ENCODE measurements at regions not wholly inside any gene's neighbourhood (a gene's known extent, or its start where the extent isn't known, plus 50 kb on each side); places are given as distances from the start of the nearest gene placed in this dataset.
"Not testable (repeated sequence)": the region's sequence is repeated elsewhere in the genome, so short reads cannot be mapped to it uniquely, and the experiment has no call there.

DNA sequence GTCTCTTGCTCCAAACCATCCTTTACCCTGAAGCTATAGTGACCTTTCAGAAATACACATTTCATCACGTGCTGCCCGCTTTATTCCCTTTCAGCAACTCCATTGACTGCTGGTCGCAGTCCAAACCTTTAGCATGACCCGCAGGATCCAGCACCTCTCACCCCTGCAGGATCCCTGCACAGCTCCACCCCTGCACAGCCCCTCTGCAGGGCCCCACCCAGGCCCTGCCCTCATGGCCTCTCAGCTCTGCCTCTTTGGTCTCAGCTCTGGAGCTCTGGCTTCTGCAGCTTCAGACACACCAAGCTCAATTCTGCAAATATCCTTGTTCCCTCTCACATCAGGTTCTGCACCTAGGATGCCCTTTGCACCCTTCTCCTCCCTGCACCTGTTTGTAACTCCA is 264.9 kb upstream of the C1orf174 start:
- DNase-seq (ENCODE audit: low read depth in 3 of 3, low spot score in 2 of 3), result no peak

DNA sequence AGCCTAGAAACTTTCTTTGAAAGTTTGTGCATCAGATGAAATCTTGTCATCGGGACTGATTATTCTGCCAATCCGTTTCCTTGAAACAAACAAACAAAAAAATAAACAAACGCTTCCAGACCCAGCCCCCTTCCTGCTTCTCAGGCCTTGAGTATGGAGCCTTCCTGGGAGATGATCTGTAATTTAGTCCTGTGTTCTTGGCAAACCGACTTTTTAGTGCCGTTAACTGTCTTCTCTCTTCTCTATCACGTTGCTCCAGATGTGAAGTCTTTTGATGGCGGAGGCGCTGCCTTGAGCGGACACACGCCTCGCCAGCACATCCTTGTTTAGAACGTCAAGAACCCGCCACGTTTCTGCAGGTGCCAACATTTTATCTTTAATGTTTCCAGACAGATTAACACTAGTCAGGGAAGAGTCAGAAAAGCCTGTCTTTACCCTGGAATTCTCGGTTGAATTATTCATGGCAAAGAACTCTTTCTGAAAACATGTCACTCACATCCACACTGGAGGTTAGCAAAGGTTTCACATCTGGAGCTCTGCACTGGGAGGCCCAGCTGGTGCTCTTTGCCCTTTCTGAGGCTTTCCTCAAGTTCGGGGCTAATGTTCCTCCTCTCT is 265.7 kb upstream of the C1orf174 start:
- no peak for DNase-seq (ENCODE audit: low read depth in 3 of 3, low spot score in 2 of 3)

DNA sequence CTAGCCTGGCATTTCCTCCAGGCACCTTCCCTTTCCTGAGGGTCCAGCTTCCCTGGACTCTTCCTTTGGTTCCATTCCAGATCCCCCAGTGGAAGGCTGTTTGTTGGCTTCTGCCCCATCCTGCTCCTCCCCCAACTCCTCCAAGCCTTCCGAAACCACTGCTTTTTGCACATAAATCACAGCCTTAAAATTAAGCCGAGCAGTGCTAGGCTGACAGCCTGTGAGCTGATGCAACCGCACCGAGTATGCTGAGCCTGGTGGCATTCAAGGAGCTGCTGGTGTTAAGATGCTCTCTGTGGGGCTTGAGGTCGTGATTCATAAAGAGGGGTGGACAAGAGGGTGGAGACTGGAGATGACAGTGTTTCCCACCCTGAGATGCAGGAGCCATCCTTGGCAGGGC is 266.6 kb upstream of the C1orf174 start:
- peak in 1 of 3 donors; percentile 21 for DNase-seq (ENCODE audit: low read depth in 3 of 3, low spot score in 2 of 3)

DNA sequence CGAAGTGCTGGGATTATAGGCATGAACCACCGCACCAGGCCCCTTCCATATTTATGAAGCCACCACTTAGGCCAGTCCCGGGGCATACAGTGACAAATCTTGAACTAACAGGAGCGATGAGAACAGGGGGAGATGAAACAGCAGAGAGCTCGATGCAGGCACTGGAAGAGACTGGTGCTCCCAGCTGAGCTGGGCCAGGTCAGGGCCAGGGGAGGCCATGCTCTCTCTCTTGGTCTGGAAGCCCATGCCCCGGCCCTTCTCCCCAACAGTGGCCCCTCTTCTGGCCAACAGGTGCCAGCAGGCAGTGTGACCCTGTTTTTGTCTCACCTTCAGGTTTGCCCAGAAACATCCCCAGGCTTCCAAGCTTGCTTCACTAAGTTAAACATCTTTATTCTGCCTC is 269.9 kb upstream of the C1orf174 start:
- DNase-seq (ENCODE audit: low read depth in 3 of 3, low spot score in 2 of 3), result no peak

DNA sequence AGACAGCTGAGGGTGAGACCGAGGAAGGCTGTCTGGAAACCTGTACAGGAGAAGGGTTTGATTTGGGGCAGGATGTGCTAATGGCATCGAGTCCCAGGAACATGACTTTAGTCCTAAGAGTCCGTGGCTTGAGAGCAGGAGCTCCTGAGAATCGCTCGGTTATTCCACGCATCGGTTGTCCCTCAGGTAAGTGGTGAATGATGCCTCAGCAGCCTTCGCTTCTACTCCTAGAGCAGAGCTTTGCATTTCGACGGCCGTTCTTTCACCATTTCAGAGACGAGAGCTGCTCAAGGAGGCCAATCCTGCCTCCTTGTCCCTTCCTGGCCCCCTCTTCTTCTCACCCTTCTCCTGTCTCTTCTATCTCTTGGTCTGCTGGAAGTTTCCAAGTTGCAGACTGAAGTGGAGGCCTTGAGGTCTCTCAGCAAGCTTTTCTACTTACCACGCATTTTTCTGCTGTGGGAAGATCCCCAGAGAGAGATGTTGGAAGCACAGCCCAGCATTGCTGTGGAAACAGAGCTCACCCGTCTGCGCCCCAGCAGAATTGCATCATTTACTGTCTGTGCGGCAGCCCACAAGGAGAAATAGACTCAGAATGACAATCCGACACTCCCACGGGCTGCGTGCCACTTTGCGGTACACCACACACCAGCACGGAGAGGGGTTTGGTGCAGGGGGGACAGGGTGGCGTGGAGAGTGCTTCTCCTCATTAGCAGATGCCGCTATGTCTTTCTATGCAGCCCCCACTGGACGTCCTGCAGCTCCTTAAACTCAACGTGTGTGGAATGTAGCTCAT is 270.7 kb upstream of the C1orf174 start:
- DNase-seq (ENCODE audit: low read depth in 3 of 3, low spot score in 2 of 3), result no peak

DNA sequence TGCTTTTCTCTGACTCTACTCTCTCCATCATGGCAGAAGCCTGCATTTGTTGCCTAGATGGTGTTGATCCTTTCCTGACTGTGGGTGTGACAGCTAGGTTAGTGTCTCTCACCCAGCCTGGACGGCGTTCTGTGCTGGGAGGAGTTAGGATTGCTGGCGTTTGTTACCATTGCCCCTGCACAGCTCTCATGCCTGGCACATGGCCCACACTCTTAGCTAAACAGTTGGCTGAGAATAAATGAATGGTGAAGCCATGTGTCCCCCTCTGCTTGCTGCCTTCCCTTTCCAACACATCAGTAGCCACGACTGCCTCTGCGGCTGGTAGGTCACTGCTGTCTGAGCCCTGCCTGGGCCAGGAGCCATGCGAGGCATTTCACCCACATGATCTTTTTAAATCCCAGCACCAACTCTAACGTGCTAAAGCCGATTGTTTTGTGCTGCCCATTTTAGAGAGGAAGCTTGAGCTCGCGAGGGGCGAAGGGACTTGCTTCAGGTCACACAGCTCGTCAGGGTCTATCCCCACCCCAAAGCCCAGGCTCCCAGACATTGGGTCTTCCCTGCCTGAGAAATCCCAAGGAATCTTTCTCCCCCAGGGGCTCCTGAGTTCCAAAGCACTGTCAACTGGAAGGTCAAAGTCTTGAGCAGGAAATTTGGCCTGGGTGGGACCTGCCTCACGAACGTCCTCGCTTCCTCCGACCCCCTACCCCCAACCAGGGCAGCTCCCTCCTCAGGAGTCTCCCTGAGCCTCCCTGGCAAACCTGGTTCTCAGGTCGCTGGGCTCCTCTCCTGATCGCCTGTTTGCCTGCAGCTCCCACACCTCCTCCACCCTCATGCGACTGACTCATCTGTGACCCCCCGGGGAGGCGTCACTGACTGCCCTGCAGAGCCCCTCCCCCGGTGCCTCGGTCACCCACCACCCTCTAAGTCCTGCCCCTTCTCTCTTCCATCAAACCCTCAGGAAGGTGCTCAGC is 271.7 kb upstream of the C1orf174 start:
- DNase-seq (ENCODE audit: low read depth in 3 of 3, low spot score in 2 of 3), result no peak

DNA sequence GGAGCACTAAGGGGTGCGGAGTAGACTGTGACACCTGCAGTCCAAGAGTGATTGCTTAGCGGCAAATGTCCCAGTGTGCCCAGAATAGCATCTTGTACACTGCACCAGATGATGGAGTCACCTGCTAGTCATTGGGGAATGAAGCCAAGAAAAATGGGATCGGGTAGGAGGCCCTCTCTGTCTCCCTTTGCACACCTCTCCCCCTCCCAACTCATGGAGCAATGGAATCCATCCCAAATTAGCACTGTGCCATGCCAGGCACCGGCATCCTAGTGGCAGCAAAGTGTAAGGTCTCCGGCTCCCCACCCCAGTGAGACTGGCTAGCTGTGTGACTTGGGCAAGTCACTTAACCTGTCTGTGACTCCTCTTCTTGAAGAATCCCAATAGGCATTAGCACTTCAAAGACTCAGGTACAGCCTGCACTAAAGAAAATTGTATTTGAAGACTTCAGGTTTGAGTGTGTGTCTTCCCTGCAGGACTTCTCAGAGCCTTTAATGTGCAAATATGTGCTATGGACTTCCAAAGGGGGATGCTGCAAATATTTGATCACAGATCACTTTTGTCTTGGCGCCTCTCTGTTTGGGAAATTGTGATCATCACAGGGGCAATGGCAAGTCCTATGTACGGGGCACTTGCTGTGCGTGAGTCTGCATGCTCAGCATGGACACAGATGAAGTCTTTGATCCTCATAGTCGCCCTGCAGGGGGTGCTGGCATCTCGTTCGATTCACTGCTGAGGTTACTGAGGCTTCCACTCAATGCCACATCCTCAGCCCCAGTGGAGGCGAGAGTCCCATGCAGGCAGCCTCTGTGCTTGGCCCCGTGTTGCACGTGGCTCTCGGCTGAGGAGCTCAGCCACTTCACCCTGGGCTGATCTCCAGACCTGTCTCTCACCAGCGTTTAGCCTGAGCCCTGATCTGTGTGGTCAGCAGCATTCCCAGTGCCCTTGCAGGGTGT is 272.9 kb upstream of the C1orf174 start:
- DNase-seq (ENCODE audit: low read depth in 3 of 3, low spot score in 2 of 3), result no peak

DNA sequence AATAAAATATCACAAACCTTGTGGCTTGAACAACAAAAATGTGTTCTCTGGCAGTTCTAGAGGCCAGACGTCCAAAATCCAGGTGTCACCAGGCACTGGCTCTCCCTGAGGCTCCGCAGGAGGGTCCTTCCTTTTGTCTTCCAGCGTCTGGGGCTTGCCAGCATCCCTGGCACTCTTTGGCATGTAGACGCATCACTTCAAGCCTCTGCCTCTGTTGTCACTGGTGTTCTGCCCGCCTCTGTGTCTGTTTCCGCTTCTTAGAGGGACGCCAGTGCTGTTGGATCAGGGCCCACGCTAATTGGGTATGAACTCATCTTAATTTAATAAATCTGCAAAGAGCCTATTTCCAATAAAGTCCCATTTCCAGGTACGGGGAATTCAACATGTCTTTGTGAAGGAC is 273.7 kb upstream of the C1orf174 start:
- no peak for DNase-seq (ENCODE audit: low read depth in 3 of 3, low spot score in 2 of 3)

DNA sequence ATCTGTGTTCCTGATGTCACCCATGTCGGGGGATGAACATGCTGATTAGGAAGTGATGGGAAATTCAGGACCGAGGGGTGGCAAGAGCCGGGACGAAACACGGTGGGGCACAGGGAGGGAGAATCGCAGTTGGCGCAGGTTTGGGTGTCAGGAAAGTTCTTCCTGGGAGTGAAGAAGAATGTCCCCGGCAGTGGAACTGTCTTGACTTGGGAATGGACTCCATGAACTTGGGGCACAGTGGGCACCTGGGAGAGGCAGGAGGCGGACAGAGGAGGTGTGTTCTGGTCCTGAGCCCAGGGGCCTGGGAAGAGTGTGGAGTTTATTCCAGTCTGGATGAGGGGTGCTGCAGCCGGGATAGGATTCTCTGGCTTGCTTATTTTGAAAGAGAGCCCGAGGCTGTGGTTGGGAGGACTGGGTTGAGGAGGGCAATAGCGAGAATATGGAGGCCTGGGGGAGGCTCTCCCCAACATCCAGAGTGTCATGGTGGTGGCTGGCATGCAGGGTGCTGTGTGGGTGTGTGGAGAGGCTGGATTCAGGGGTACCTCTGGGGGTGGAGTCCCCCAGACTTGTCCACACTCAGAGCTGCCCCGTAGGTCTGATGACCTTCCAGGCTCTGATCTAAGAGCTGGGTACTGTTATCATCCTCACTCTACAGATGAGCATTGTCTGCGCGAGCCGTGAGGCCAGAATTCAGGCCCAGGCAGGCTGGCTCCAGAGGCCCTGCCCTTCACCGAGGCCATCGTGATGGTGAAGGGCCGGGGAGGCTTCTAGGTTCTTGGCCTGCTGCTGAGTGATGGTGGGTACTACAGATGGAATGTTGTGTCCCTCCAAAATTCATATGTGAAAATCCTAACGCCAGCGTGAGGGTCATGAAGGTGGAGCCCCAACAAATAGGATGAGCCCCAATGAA is 274.5 kb upstream of the C1orf174 start:
- no peak for DNase-seq (ENCODE audit: low read depth in 3 of 3, low spot score in 2 of 3)

DNA sequence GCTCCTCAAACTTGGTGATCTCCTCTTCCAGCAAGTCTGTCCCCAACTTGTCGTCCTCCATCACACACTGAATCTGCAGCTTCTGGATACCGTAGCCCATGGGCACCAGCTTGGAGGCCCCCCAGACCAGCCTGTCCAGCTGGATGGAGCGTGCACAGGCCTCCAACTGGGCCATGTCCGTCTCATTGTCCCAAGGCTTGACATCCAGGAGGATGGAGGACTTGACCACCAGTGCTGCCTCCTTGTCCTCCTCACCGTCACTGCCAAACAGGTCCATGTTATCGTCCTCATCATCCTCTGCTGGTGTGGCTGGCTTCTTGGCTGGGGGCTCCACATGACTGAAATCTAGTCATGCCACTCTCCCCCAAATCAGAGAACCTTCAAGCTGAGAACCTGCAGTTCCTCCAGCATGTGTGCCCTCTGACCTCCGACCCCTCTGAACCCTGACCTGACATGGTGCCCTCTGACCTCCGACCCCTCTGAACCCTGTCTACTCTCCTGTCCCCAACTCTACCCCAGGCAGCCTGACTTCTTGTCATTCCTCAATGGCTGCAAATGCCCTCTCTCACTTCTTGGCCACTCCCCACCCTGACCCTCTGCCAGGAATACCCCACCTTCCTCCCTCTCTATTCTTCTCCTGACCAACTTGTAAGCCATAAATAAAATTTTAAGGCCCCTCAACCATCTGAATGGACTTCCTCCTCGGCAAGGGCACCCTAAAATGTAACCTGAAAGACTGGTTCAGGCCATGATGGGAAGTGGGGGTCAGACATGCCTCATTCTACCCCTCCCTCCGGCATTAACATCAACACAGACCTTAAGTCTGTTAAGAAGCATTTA is 275.7 kb upstream of the C1orf174 start:
- DNase-seq (ENCODE audit: low read depth in 3 of 3, low spot score in 2 of 3), result no peak

DNA sequence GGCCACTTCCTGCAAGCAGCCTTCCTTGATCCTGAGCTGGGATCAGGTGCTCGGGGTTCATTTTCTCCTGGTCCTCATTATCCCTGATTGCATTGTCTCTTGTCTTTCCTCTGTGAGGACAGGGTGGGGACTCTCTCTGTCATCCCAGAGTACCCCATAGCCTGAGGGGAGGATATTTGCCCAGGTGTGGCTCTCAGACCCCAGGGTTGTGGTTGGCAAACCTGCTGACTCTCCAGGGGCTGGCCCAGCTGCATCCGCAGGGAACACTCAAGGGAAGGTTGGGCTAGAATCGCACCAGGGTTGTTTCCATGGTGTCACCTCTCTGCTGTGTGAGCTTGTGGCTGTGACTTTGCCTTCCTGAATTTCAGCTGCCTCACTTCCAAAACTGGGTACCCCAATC is 276.8 kb upstream of the C1orf174 start:
- DNase-seq (ENCODE audit: low read depth in 3 of 3, low spot score in 2 of 3), result no peak

DNA sequence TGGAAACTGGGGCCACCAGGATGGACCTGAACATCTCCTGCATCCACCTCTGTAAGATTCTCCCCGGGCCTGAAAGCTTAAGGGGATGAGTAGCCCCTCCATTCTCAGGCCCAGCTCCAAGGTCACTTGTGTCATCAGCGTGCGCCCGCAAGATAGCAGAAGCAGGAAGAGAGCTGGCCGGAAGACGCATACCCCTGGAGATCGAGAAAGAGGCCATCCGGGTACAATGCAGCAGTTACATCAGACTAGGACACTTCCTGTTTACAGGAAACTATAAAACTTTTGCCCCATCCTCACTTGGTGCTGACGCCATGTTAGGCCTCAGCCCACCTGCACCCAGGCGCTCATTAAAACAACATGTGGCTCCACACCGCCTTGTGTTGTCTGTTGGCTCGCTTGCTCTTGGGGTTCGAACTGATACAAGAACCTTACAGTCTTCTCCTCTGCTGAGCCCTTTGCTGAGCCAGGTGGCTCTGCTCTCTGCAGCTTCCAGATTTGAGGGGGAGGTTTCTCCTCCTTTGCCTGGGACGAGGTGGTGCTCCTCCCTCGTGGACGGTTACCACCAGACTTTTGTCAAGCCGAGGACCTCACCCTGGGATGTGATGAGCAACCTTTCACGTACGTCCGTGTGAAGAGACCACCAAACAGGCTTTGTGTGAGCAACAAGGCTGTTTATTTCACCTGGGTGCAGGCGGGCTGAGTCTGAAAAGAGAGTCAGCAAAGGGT is 277.5 kb upstream of the C1orf174 start:
- DNase-seq (ENCODE audit: low read depth in 3 of 3, low spot score in 2 of 3), result no peak

DNA sequence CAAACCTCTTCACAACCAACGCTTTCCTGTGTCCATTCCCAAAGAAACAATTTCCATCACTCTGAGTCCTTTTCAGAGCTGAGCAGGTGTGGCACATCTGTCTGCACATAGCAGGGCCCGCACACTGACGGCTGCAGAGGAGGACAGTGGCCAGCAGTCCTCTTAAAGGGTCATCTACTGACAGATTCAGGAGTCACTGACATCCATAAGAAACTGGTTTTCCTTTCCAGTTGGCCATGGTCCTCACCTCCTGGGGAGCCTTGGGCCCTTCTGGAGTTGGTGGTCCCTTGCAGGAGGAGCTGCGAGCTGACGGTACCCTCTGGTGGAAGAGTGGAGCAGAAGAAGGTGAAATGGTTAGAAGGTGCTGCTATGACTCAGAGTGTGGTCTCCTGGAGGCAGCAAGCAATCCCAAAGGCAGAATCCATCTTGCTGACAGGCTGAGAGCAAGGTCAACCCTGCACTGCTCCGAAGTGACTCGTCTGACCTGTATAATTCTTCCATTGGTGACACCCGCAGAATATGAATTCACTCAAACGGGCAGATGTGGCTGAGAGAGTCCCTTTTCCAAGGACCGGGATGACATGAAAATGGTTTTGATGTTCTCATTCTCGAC is 278.5 kb upstream of the C1orf174 start:
- DNase-seq (ENCODE audit: low read depth in 3 of 3, low spot score in 2 of 3), result no peak

DNA sequence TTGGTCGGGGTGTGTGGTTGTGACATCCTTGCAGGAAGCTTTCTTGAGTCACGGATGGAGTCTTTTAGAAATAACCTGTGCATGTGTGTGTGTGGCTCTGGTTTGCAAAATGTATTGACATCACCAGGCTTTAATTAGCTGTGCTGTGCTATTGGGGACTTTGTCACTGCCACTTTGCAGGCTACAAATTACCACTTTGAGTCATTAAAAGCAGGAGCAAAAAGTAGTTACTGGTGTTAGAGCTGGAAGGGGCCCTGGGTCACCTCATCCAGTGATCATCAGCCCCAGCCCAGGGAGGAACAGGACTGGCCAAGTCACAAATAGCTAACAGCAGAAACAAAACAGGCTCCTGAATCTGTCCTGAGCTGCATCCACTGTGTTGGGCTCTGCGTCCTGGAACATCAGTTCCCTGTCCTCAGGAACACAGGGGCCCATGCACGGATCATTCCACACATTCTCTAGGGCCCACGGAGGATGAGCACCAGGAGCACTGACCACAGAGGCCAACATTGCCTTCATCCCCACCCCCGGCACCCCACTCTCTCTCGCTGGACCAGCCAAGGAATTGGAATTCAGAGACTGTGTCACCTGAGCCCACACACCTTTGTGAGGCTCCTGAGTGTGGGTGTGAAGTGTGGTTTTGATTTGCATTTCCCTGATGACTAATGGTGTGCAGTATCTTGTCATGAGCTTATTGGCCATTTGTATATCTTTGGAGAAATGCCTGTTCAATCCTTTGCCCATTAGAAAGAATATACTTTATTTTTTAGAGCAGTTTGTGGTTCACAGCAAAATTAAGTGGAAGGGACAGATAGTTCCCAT is 280.1 kb upstream of the C1orf174 start:
- no peak for DNase-seq (ENCODE audit: low read depth in 3 of 3, low spot score in 2 of 3)

DNA sequence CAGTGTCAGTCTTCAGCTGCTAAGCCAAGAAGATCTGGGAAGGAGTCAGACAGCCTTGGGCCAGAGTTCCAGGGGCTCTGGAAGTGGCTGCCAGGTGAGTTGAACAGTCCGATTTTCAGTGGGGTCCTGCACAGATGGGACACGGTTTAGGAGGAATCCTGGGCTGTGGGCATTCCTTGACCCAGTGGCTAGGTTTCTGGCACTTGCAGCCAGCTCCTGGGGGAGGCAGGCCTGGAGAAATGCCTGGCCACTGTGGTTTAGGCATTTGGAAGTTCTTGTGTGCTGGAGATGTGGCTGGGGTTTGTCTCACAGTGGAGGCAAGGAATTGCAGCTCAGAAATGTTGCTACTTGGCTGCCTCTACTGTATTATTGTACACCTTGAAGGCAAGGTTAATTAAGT is 286.4 kb upstream of the C1orf174 start:
- DNase-seq (ENCODE audit: low read depth in 3 of 3, low spot score in 2 of 3), result not testable (repeated sequence)

DNA sequence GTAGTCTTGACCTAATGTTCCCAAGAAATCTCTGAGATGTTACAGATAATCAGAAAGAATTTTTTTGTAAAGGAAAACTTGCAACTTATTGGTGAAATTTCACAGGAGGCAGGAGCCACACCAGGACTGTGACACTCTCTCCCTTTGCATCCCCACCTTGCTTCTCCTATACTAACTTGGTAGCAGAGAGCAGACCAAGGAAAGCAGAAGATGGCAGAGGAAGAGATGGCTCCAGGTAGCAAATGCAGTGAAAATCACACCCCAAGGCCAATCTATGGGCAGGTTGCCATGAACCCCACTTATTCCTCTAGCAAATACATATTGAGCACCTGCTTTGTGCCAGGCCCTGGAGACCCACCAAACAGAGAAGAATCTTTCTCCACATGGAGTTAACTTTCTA is 303.4 kb upstream of the C1orf174 start:
- no peak for DNase-seq (ENCODE audit: low read depth in 3 of 3, low spot score in 2 of 3)
